ENCODE measurements at regions not wholly inside any gene's neighbourhood (a gene's known extent, or its start where the extent isn't known, plus 50 kb on each side); places are given as distances from the start of the nearest gene placed in this dataset.

GRCh38 chr16:48834576-48834975 is 224.6 kb upstream of the N4BP1 start:
- Histone ChIP-seq H3K27me3 (peaks cover 0 to 13% (median 0%) of the 10 kb centered on the region in 9 donors), H3K9me3 (no peaks in the 10 kb centered on the region), H3K4me3 (no peak overlapping the region), H3K36me3 (no peaks in the 10 kb centered on the region), H3K4me1 (no peaks in the 10 kb centered on the region), H3K27ac (no peak overlapping the region)
- ATAC-seq (no peak), DNase-seq (no peak)
- WGBS, 4 donors = 19 to 37% (median 28%) methylated on average over 1 of the region's 1 CpG
- TF ChIP-seq CTCF (IDR thresholded peaks at IDR 0.05) = peak in 3 of 12 donors; percentile 8 to 10 (median 10)
- TF ChIP-seq POLR2A (IDR thresholded peaks at IDR 0.05) = no peak
- intact Hi-C loops (cut with DNase I) = loop anchor here in 2 of 10 donors (10.0 kb wide), 1 partner anchor 520 kb away; no protein-coding TSS in a partner anchor

GRCh38 chr16:48833461-48833860 is 223.5 kb upstream of the N4BP1 start:
- intact Hi-C loops (cut with DNase I) = loop anchor here in 2 of 10 donors (10.0 kb wide), 1 partner anchor 521 kb away; no protein-coding TSS in a partner anchor
- ATAC-seq = no peak
- TF ChIP-seq CTCF (IDR thresholded peaks at IDR 0.05) (no peak), POLR2A (IDR thresholded peaks at IDR 0.05) (no peak)

DNA sequence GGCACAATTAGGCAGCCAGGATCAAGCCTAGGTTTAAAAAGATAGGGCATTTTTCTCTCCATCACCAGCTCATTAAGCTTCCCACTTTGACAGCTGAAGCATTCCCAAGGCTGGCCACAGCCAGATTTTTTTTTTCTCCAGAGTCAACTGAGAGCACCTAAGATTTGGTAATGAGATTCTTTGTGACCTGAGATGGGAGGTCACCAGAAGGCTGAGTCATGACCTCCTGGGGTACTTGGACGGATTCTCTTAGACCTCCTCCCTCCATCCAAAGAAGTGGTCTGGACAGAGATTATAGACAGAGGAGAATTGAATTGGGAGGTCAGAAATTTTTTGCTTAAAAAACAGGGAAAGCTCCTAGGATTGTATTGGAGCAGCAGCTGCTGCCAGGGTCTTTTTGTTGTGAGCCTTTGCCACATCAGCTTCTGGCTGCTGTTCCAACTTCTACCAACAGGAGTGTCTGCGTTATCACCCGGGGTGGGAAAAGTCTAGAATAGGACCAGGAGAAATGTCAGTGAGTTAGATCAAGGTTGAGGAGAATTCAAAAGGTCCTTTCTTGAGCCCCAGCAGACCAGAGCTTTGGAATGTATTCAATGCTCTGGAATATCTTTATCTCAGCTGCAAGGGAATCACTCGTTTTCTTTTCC is 221.2 kb upstream of the N4BP1 start:
- ATAC-seq (no peak), DNase-seq (no peak)
- H3K27me3 ChIP-seq = peaks cover 0 to 22% (median 0%) of the 10 kb centered on the region in 9 donors
- H3K4me1 ChIP-seq = no peaks in the 10 kb centered on the region
- H3K27ac ChIP-seq = no peak overlapping the region
- H3K36me3 ChIP-seq = no peaks in the 10 kb centered on the region
- H3K9me3 ChIP-seq = no peaks in the 10 kb centered on the region
- no peak overlapping the region for H3K4me3 ChIP-seq
- 24 to 31% (median 27%) methylated on average over 4 of the region's 4 CpGs for WGBS, 4 donors
- intact Hi-C loops (cut with DNase I) = loop anchor here in 2 of 10 donors (10.0 kb wide), 1 partner anchor 524 kb away; no protein-coding TSS in a partner anchor
- TF ChIP-seq POLR2A (IDR thresholded peaks at IDR 0.05) (no peak), CTCF (IDR thresholded peaks at IDR 0.05) (peak in 6 of 12 donors; percentile 7 to 41 (median 23))

More at GRCh38 chr16:48833461-48833860, 223.5 kb upstream of the N4BP1 start:
- no peak overlapping the region for H3K4me3 ChIP-seq
- H3K4me1 ChIP-seq = no peaks in the 10 kb centered on the region
- 33 to 52% (median 36%) methylated on average over 2 of the region's 2 CpGs for WGBS, 4 donors
- DNase-seq = no peak
- H3K9me3 ChIP-seq = no peaks in the 10 kb centered on the region
- H3K36me3 ChIP-seq = no peaks in the 10 kb centered on the region
- peaks cover 0 to 13% (median 0%) of the 10 kb centered on the region in 9 donors for H3K27me3 ChIP-seq
- H3K27ac ChIP-seq = no peak overlapping the region

GRCh38 chr16:48829336-48830310 is 219.6 kb upstream of the N4BP1 start:
- no peak for DNase-seq
- intact Hi-C loops (cut with DNase I) = loop anchor here in 3 of 10 donors (5.0 to 10.0 kb wide), 2 partner anchors 48 to 525 kb away; no protein-coding TSS in a partner anchor
- no peak for TF ChIP-seq POLR2A (IDR thresholded peaks at IDR 0.05)
- TF ChIP-seq CTCF (IDR thresholded peaks at IDR 0.05) = no peak

More at GRCh38 chr16:48829336-48830310, 219.6 kb upstream of the N4BP1 start:
- no peak for ATAC-seq
- no peaks in the 10 kb centered on the region for H3K4me1 ChIP-seq
- WGBS, 4 donors = 84 to 90% (median 87%) methylated on average over 12 of the region's 12 CpGs
- H3K27ac ChIP-seq = no peak overlapping the region
- H3K27me3 ChIP-seq = peaks cover 0 to 23% (median 0%) of the 10 kb centered on the region in 9 donors
- H3K4me3 ChIP-seq = no peak overlapping the region
- H3K9me3 ChIP-seq = no peaks in the 10 kb centered on the region
- no peaks in the 10 kb centered on the region for H3K36me3 ChIP-seq
